Bronchial epithelial cell (primary cell): ENCODE measurements at regions not wholly inside any gene's neighbourhood (a gene's known extent, or its start where the extent isn't known, plus 50 kb on each side); places are given as distances from the start of the nearest gene placed in this dataset.

Experiments
- DNase-seq: peaks from one replicate; pipeline ENCODE4 v3.0.0-alpha.2; 2010; ENCODE audit warnings: low read depth
- FAIRE-seq: peaks from 2 replicates; lab custom pipeline; 2011; peaks lifted over from hg19 to GRCh38; lab: Jason Lieb, UNC
- H3K27me3 ChIP-seq: 2 replicates; pipeline ENCODE4 v1.5.1; 2011; ENCODE audit warnings: low read length; ENCODE audit not compliant: control insufficient read depth, insufficient read depth
- H3K36me3 ChIP-seq: 2 replicates; pipeline ENCODE4 v1.5.1; 2011; ENCODE audit warnings: low read length; ENCODE audit not compliant: control insufficient read depth, insufficient read depth
- H3K4me3 ChIP-seq: 2 replicates; pipeline ENCODE4 v1.5.1; 2011; ENCODE audit warnings: mild to moderate bottlenecking, low read depth, low read length, control low read depth
- TF ChIP-seq, protein P1 (sequence below): IDR thresholded peaks from 2 replicates; pipeline ENCODE4 v1.5.1; 2011; ENCODE audit warnings: mild to moderate bottlenecking, moderate library complexity, low read length, control low read depth, inconsistent platforms; ENCODE audit not compliant: insufficient read depth, severe bottlenecking

- DNase-seq = no peak
These were observed 392.2 kb downstream of the STK39 start for GRCh38 chr2:167855211-167855610.

DNA sequence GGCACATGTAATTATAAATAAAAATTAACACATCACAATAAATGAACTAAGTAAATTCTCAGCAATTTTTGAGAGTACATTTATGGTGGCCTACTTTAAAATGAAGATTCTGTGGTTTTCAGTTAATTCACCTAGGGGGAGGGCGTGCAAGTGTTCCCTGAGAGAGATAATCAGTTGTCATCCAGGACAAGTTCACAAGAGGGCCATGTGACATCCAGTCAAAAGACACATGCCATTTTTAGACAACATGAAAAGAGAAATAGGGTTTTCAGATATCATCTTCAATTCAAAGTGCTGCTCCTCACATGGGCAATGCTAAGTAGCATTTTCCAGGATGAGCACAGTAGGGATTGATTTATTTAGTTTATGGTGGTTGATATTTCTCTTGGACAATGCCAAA is 393.7 kb downstream of the STK39 start:
- Histone ChIP-seq H3K27me3 (no peaks in the 10 kb centered on the region), H3K4me3 (no peak overlapping the region), H3K36me3 (no peaks in the 10 kb centered on the region)
- DNase-seq (no peak), FAIRE-seq (no peak)
- TF ChIP-seq, protein P1, sequence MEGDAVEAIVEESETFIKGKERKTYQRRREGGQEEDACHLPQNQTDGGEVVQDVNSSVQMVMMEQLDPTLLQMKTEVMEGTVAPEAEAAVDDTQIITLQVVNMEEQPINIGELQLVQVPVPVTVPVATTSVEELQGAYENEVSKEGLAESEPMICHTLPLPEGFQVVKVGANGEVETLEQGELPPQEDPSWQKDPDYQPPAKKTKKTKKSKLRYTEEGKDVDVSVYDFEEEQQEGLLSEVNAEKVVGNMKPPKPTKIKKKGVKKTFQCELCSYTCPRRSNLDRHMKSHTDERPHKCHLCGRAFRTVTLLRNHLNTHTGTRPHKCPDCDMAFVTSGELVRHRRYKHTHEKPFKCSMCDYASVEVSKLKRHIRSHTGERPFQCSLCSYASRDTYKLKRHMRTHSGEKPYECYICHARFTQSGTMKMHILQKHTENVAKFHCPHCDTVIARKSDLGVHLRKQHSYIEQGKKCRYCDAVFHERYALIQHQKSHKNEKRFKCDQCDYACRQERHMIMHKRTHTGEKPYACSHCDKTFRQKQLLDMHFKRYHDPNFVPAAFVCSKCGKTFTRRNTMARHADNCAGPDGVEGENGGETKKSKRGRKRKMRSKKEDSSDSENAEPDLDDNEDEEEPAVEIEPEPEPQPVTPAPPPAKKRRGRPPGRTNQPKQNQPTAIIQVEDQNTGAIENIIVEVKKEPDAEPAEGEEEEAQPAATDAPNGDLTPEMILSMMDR = no peak

More at GRCh38 chr2:167855211-167855610, 392.2 kb downstream of the STK39 start:
- FAIRE-seq = no peak
- Histone ChIP-seq H3K27me3 (no peaks in the 10 kb centered on the region), H3K36me3 (no peaks in the 10 kb centered on the region), H3K4me3 (no peak overlapping the region)
- TF ChIP-seq, protein P1 = no peak

GRCh38 chr2:167851876-167852275 is 395.5 kb downstream of the STK39 start:
- FAIRE-seq = no peak
- TF ChIP-seq, protein P1 = no peak
- H3K4me3 ChIP-seq = no peak overlapping the region
- no peaks in the 10 kb centered on the region for H3K36me3 ChIP-seq
- H3K27me3 ChIP-seq = no peaks in the 10 kb centered on the region
- no peak for DNase-seq

GRCh38 chr2:167851323-167851860 is 396.0 kb downstream of the STK39 start:
- H3K4me3 ChIP-seq = no peak overlapping the region
- H3K36me3 ChIP-seq = no peaks in the 10 kb centered on the region
- no peaks in the 10 kb centered on the region for H3K27me3 ChIP-seq
- TF ChIP-seq, protein P1 = no peak
- DNase-seq (no peak), FAIRE-seq (no peak)

GRCh38 chr2:167844714-167845530 is 402.5 kb downstream of the STK39 start:
- no peaks in the 10 kb centered on the region for H3K27me3 ChIP-seq
- DNase-seq (peak; percentile 4), FAIRE-seq (no peak)
- TF ChIP-seq, protein P1 = no peak
- no peak overlapping the region for H3K4me3 ChIP-seq
- H3K36me3 ChIP-seq = no peaks in the 10 kb centered on the region
